ENCODE measurements at regions not wholly inside any gene's neighbourhood (a gene's known extent, or its start where the extent isn't known, plus 50 kb on each side); places are given as distances from the start of the nearest gene placed in this dataset.
"Not testable (repeated sequence)": the region's sequence is repeated elsewhere in the genome, so short reads cannot be mapped to it uniquely, and the experiment has no call there.

GRCh38 chr2:82395531-82395930 lies 2063.5 kb downstream of the SUCLG1 start:
- Mint-ChIP-seq H3K9me3 (peaks cover 11 to 12% of the 10 kb centered on the region in 2 donors), H3K4me1 (no peaks in the 10 kb centered on the region), H3K27ac (no peak overlapping the region), H3K27me3 (no peaks in the 10 kb centered on the region), H3K4me3 (no peak overlapping the region)
- DNase-seq (no peak), ATAC-seq (no peak)

DNA sequence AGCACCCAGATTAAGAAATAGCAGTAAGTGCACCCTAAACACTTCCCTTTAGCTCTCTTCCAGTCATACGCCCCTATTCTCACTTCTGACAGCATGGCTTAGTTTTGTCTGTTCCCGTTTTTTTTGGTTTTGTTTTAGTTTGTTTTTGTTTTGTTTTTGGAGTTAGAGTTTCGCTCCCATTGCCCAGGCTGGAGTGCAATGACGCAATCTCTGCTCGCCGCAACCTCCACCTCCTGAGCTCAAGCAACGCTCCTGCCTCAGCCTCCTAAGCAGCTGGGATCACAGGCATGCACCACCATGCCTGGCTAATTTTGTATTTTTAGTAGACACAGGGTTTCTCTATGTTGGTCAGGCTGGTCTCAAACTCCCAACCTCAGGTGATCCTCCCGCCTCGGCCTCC lies 2067.7 kb downstream of the SUCLG1 start:
- no peak overlapping the region for H3K27ac Mint-ChIP-seq
- ATAC-seq (no peak), DNase-seq (no peak)
- no peak overlapping the region for H3K4me3 Mint-ChIP-seq
- peaks cover 6 to 10% of the 10 kb centered on the region in 2 donors for H3K9me3 Mint-ChIP-seq
- H3K27me3 Mint-ChIP-seq: no peaks in the 10 kb centered on the region
- no peaks in the 10 kb centered on the region for H3K4me1 Mint-ChIP-seq

- ATAC-seq (no peak), DNase-seq (no peak)
- Mint-ChIP-seq H3K4me3 (no peak overlapping the region), H3K27ac (no peak overlapping the region), H3K27me3 (no peaks in the 10 kb centered on the region), H3K4me1 (no peaks in the 10 kb centered on the region), H3K9me3 (peaks cover 4 to 18% of the 10 kb centered on the region in 2 donors)
These were observed 2051.1 kb upstream of the LRRTM1 start for GRCh38 chr2:82355622-82356021.

DNA sequence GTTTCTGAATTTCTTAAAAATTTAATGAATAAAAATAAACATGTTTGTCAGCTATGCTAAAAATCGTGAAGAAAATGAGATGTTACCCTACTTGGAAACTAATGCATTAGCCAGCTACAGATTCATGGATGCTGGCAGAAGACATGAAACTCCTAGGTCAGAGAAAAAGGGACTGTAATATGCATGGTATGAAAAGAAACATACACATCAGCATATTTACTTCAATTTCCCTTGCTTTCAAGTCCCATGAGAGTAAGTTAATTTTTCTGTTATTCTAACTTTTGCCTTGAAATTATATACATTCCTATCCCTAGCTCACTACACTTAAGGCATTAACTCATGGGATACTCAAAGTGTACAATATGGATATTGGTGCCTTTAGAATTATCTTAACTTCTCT lies 2041.4 kb upstream of the LRRTM1 start:
- Mint-ChIP-seq H3K27ac (no peak overlapping the region), H3K4me1 (no peaks in the 10 kb centered on the region), H3K9me3 (no peaks in the 10 kb centered on the region), H3K27me3 (no peaks in the 10 kb centered on the region), H3K4me3 (no peak overlapping the region)
- DNase-seq: no peak
- no peak for ATAC-seq

DNA sequence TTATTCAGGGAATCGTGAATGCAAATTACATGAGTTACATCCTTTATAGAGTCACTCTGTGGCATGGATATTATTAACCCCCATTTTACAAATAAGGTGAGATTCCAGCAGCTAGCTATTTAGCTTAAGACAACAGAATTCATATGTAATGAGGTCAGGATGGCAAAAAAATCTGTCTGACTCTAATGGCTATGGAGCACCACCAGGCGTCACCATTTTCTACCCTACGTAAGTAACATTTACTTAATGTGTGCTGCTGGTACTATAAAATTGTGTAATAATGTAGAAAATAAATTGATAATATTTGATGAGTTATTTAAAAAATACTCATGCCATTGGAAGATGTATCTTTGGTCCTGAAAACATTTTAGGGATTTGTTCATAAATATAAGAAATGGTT lies 2040.1 kb upstream of the LRRTM1 start:
- Mint-ChIP-seq H3K4me1 (no peaks in the 10 kb centered on the region), H3K4me3 (no peak overlapping the region), H3K27me3 (no peaks in the 10 kb centered on the region), H3K27ac (no peak overlapping the region), H3K9me3 (no peaks in the 10 kb centered on the region)
- ATAC-seq (no peak), DNase-seq (no peak)

DNA sequence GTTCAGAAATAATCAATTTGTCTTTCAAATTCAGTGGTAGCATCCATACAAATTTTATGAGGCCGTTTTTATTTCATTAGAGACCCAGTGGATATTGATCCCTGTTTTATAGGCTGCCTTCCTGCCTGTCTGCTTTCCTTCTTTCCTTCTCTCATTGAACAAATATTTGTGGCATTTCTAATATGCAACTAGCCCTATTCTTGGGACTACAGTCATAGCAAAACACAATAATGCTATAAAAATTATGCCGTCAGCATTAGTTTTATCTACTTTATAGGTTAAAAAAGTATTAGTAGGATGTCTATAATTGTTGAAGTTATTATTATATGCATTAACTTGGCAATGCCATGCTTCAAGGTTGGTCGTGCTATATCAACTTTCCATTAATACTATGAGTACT lies 2037.8 kb upstream of the LRRTM1 start:
- H3K27me3 Mint-ChIP-seq: no peaks in the 10 kb centered on the region
- no peaks in the 10 kb centered on the region for H3K9me3 Mint-ChIP-seq
- no peak for DNase-seq
- H3K4me1 Mint-ChIP-seq: no peaks in the 10 kb centered on the region
- no peak overlapping the region for H3K4me3 Mint-ChIP-seq
- no peak overlapping the region for H3K27ac Mint-ChIP-seq
- no peak for ATAC-seq

DNA sequence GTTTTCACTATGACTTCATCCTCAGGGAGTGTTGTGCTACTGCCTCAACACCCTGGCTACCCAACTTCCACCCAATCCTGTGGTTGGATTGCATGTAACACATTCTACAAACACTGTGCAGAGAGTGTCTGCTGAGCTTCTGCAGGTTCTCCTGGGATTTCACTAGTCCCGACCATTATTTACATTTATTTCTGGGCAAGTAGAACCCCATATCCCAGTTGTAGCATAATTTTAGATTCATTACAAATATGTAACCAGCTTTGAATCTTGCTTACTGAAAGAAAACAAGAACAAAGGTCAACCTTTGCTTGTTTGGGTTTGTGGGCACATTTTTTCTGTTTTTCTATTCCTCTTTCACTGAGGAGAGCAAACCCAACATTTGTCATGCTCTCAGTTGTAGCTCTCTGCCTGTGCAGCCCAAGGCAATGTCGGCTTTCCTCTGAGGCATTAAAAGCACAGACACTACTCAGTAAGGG lies 2036.1 kb upstream of the LRRTM1 start:
- no peak overlapping the region for H3K27ac Mint-ChIP-seq
- H3K9me3 Mint-ChIP-seq: no peaks in the 10 kb centered on the region
- no peaks in the 10 kb centered on the region for H3K27me3 Mint-ChIP-seq
- no peaks in the 10 kb centered on the region for H3K4me1 Mint-ChIP-seq
- DNase-seq (no peak), ATAC-seq (no peak)
- no peak overlapping the region for H3K4me3 Mint-ChIP-seq

DNA sequence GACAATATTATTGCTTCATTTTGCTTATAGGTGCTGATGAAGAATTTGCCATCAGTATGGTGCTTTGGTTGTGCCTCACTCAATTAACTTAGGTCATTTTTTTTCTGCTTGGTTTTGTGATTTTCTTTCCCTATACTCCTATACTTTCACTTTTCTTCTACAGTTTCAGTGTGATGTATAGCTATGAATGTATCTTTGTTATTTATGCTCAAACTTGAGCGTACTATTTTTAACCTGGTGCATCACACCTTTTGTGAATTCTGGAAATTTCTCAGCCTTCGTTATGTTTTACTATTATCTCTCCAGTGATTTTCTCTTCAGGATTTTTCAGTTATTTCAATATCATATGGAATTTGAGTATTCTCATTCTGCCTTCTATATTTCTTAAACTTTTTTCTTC lies 2035.3 kb upstream of the LRRTM1 start:
- Mint-ChIP-seq H3K27ac (no peak overlapping the region), H3K27me3 (no peaks in the 10 kb centered on the region), H3K9me3 (no peaks in the 10 kb centered on the region), H3K4me1 (no peaks in the 10 kb centered on the region), H3K4me3 (no peak overlapping the region)
- no peak for DNase-seq
- no peak for ATAC-seq

DNA sequence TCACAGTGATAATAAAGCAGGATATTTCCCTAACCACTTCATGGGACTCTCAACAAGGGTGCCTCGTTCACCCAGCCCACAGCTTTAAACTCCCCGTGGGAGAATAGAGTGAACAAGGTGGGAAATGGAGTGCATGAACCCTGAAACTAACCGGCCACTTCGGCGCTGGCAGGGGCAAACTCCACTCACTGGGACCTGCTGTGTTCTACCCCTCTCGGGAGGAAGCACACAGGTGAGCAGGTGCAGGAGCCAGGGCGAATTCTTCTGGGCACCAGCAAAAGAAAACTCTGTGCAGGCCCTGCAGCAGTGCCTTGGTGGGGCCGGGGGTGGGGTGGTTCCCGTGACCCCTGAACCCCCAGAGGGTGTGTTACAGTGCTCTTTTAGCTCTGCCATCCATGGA lies 2029.1 kb upstream of the LRRTM1 start:
- Mint-ChIP-seq H3K4me3 (no peak overlapping the region), H3K27ac (no peak overlapping the region), H3K4me1 (no peaks in the 10 kb centered on the region), H3K9me3 (peaks cover 0 to 4% of the 10 kb centered on the region in 2 donors), H3K27me3 (no peaks in the 10 kb centered on the region)
- ATAC-seq (no peak), DNase-seq (no peak)

DNA sequence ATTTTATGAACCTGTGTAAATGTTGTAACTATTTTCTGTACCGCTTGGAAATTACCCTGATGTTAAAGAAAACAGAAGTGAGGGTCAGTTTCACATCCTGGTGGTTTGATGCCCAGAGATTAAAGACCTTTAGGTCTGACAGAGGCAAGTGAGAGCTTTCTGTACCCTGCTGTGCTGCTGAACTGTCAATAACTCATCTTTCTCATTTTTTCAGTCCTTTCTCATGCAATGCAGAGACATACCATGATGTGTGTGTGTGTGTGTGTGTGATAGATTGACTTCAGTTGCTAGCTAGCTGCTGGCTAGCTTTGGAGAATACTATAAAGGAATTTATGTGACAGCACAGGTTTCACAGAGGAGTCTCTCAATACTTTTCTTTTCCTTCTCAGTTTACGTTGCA lies 2025.6 kb upstream of the LRRTM1 start:
- DNase-seq: no peak

GRCh38 chr2:82326180-82326767 lies 2021.7 kb upstream of the LRRTM1 start:
- H3K4me3 Mint-ChIP-seq, H3K27ac Mint-ChIP-seq, ATAC-seq, DNase-seq, H3K4me1 Mint-ChIP-seq, H3K27me3 Mint-ChIP-seq: not testable (repeated sequence)
- H3K9me3 Mint-ChIP-seq: peaks cover 8 to 12% of the 10 kb centered on the region in 2 donors

More for the DNA sequence above, 2025.6 kb upstream of the LRRTM1 start:
- ATAC-seq: no peak
- H3K4me1 Mint-ChIP-seq: no peaks in the 10 kb centered on the region
- no peaks in the 10 kb centered on the region for H3K27me3 Mint-ChIP-seq
- H3K4me3 Mint-ChIP-seq: no peak overlapping the region
- H3K9me3 Mint-ChIP-seq: peaks cover 5 to 16% of the 10 kb centered on the region in 2 donors
- H3K27ac Mint-ChIP-seq: no peak overlapping the region

DNA sequence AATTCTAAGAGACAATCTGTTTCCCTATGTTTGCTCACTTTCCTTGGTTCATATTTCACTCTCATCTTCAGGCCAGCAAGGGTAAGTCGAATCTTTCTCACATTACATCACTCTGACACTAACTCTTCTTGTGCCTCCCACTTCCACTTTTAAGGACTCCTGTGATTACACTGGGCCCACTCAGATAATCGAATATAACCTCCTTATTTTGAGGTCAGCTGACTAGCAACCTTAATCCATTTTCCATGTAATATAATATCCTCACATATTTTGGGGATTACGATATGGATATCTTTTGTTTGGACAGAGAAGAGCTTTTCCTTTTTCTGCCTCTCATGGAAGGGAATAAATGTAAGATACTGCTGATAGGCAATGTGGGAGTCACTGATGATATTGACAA lies 2015.7 kb upstream of the LRRTM1 start:
- DNase-seq: no peak
- Mint-ChIP-seq H3K4me1 (no peaks in the 10 kb centered on the region), H3K9me3 (peaks cover 10 to 16% of the 10 kb centered on the region in 2 donors), H3K27ac (no peak overlapping the region), H3K27me3 (no peaks in the 10 kb centered on the region), H3K4me3 (no peak overlapping the region)
- ATAC-seq: no peak

DNA sequence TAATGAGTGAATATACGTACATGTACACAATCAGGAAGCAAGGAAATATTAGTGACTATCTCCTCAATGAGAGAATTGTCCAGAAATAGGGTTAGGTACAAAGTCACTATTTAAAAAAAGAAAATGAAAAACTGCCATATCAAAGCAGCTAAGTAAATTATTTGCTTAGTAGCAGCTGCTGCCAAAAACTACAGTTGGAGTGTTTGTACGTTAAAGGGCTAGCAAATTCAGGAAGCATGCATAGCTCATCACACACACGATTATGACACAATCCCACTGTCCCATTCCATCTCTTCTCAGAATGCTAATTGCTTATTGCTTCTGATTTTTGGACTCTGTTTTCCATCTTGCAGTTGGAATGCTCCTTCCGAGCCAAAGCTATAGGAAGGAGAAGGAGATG lies 2012.5 kb upstream of the LRRTM1 start:
- no peak for ATAC-seq
- no peaks in the 10 kb centered on the region for H3K27me3 Mint-ChIP-seq
- H3K9me3 Mint-ChIP-seq: peaks cover 10 to 11% of the 10 kb centered on the region in 2 donors
- H3K4me1 Mint-ChIP-seq: no peaks in the 10 kb centered on the region
- H3K27ac Mint-ChIP-seq: no peak overlapping the region
- no peak for DNase-seq
- H3K4me3 Mint-ChIP-seq: no peak overlapping the region

GRCh38 chr2:82316586-82316985 lies 2012.0 kb upstream of the LRRTM1 start:
- H3K9me3 Mint-ChIP-seq: peaks cover 10 to 11% of the 10 kb centered on the region in 2 donors
- H3K27me3 Mint-ChIP-seq: no peaks in the 10 kb centered on the region
- ATAC-seq (no peak), DNase-seq (no peak)
- no peak overlapping the region for H3K4me3 Mint-ChIP-seq
- H3K27ac Mint-ChIP-seq: no peak overlapping the region
- no peaks in the 10 kb centered on the region for H3K4me1 Mint-ChIP-seq

DNA sequence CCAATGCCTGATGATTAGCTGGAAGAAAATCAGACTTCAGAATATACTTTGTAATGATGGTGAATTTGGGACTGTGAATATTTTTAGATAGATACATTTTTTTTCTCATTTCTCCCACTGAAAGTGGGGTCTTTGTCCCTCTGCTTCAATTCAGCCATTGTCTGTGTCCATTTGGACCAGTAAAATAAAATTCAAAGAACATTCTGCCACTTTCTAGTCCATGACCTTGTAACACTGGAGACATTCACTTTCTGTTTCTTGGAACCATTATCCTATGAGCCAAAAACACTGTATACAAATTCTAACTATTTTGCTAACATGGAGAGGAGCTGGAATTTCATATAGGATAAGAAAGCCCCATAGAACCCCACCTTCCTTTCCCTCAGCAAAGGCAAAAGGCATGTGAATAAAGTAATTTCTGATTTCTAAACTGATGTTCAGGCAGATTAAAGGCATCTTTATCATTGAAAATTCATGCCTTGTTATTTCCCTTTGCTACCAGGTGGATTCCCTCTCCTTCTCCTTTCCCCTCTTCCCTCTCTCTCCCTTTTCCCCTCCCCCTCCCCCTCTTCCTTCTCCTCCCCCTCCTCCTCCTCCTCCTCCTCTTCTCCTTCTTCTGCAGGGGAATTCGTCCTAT lies 2010.4 kb upstream of the LRRTM1 start:
- no peak for ATAC-seq
- Mint-ChIP-seq H3K9me3 (peaks cover 10 to 11% of the 10 kb centered on the region in 2 donors), H3K27me3 (no peaks in the 10 kb centered on the region), H3K4me1 (no peaks in the 10 kb centered on the region), H3K27ac (no peak overlapping the region), H3K4me3 (no peak overlapping the region)
- DNase-seq: no peak

- no peak overlapping the region for H3K27ac Mint-ChIP-seq
- DNase-seq: no peak
- no peak overlapping the region for H3K4me3 Mint-ChIP-seq
- H3K27me3 Mint-ChIP-seq: no peaks in the 10 kb centered on the region
- no peaks in the 10 kb centered on the region for H3K9me3 Mint-ChIP-seq
- no peaks in the 10 kb centered on the region for H3K4me1 Mint-ChIP-seq
- no peak for ATAC-seq
These were observed 2003.0 kb upstream of the LRRTM1 start for GRCh38 chr2:82307511-82307910.

- no peaks in the 10 kb centered on the region for H3K27me3 Mint-ChIP-seq
- DNase-seq: no peak
- peaks cover 0 to 20% of the 10 kb centered on the region in 2 donors for H3K9me3 Mint-ChIP-seq
- H3K4me1 Mint-ChIP-seq: no peaks in the 10 kb centered on the region
- H3K4me3 Mint-ChIP-seq: no peak overlapping the region
- H3K27ac Mint-ChIP-seq: no peak overlapping the region
- no peak for ATAC-seq
These were observed 1997.0 kb upstream of the LRRTM1 start for GRCh38 chr2:82301506-82301905.

Measured in stimulated activated naive CD8-positive, alpha-beta T cell treated with anti-CD3 and anti-CD28 coated beads, Interleukin-15, amount 100 ng/mL, for 72 hours (primary cell).